Ovary (tissue), 7 donors: ENCODE measurements at regions not wholly inside any gene's neighbourhood (a gene's known extent, or its start where the extent isn't known, plus 50 kb on each side); places are given as distances from the start of the nearest gene placed in this dataset.
"Not testable (repeated sequence)": the region's sequence is repeated elsewhere in the genome, so short reads cannot be mapped to it uniquely, and the experiment has no call there.

Experiments used
- DNase-seq, 5 donors: peaks; one replicate each; pipeline ENCODE4 v3.0.0-alpha.2; 2019 to 2020
- H3K27ac ChIP-seq, 2 donors: fragments of 200-600 bp; one replicate each; pipeline versions ENCODE4 v1.5.1 to v1.8.0; 2019 to 2022
- H3K27me3 ChIP-seq: fragments of 200-600 bp; one replicate; pipeline ENCODE4 v1.8.0; 2022
- H3K36me3 ChIP-seq: fragments of 200-600 bp; sonication (generic); one replicate; pipeline ENCODE4 v1.5.1; 2019
- H3K4me1 ChIP-seq: one replicate; pipeline ENCODE4 v1.8.1; 2013; ENCODE audit warnings: mild to moderate bottlenecking, moderate library complexity; ENCODE audit not compliant: insufficient read depth
- H3K4me3 ChIP-seq: fragments of 200-600 bp; sonication (generic); one replicate; pipeline ENCODE4 v1.5.1; 2017
- H3K9me3 ChIP-seq, 2 donors: fragments of 200-600 bp in 1 of 2; sonication (generic) in 1 of 2; one replicate each; pipeline versions ENCODE4 v1.5.1 to v1.8.1; 2013 to 2019; ENCODE audit warnings: mild to moderate bottlenecking in 1 of 2, moderate library complexity in 1 of 2
- WGBS, 3 donors: extraction: QIAGEN DNeasy Blood & Tissue Kit in 1 of 3; methylation state at CpG; one replicate each; pipeline versions ENCODE4 v1.1.5 to v1.1.7; 2013 to 2017; 5-methylcytosine and 5-hydroxymethylcytosine counted together
- intact Hi-C, 4 donors: fragments of 100-400 bp; cut with DNase I; formaldehyde crosslinking; loops; one replicate each; pipeline versions ENCODE4 v1.11.0 to v1.15.1; 2022 to 2023
- donor health status: DM: no; HTN: no; CAD: no; lungs with moderate emphysema.
- donor health status: DM: no; HTN: no; CAD: no.
- donor health status: Bipolar disorder and iron deficiency.
- donor health status: DM: no; HTN: no; CAD: no.
- donor health status: DM: yes; HTN: yes; CAD: no.

GRCh38 chr14:19180297-19180696, 213.1 kb downstream of the POTEM start:
- 67 to 81% (median 76%) methylated on average over 2 of the region's 2 CpGs for WGBS, 3 donors
- H3K27ac ChIP-seq, H3K36me3 ChIP-seq, intact Hi-C loops, DNase-seq, H3K9me3 ChIP-seq, H3K4me3 ChIP-seq, H3K27me3 ChIP-seq, H3K4me1 ChIP-seq: not testable (repeated sequence)

DNA sequence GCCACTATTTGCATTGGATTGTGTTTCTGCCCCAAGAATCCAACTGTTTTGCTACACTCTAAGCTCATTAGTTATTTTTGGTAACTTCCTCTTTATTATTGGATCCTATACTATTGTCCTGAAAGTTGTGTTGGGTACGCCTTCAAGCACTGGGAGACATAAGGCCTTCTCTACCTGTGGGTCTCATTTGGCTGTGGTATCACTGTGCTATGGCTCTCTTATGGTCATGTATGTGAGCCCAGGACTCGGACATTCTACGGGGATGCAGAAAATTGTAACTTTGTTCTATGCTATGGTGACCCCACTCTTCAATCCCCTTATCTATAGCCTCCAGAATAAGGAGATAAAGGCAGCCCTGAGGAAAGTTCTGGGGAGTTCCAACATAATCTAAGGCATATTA, 213.6 kb downstream of the POTEM start:
- 33 to 46% (median 42%) methylated on average over 3 of the region's 3 CpGs for WGBS, 3 donors
- H3K4me3 ChIP-seq, DNase-seq, H3K27me3 ChIP-seq, intact Hi-C loops, H3K27ac ChIP-seq, H3K36me3 ChIP-seq, H3K9me3 ChIP-seq, H3K4me1 ChIP-seq: not testable (repeated sequence)

- intact Hi-C loops, H3K4me1 ChIP-seq, H3K36me3 ChIP-seq, H3K27me3 ChIP-seq, H3K9me3 ChIP-seq, H3K27ac ChIP-seq, DNase-seq, H3K4me3 ChIP-seq: not testable (repeated sequence)
- 69 to 77% (median 75%) methylated on average over 3 of the region's 4 CpGs for WGBS, 3 donors
Observed at GRCh38 chr14:19195146-19195545, 227.9 kb downstream of the POTEM start.

DNA sequence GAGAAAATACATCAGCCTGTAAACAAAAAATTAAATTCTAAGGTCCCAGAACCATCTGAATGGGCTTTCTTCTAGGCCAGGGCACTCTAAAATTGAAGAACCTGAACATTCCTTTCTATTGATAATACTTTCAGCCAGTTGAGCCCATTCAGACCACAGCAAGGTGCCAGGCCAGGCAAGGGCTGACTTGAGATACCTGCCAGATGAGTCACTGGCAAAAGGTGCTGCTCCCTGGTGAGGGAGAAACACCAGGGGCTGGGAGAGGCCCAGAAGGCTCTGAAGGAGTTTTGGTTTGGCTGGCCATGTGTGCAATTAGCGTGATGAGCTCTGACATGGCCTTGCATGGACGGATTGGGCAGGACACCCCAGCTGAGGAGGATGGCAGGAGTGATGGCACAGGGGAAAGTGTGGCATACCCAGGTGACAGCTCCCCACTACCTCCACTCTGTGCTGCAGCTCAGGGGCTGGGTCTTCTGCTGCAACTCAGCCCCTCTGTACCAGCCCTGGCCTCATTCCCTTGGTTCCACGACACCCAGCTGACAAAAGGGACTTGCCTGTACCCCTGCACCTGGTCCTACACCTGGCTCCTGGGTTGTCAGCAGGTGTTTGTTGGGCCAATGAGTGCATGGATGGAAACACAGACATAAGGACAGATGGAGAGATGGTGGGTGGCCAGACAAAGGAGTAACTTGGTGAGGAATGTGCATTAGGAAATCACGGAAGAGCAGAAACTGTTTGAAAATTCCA, 230.4 kb downstream of the POTEM start:
- H3K36me3 ChIP-seq, H3K9me3 ChIP-seq, H3K4me3 ChIP-seq, H3K27ac ChIP-seq, DNase-seq, H3K27me3 ChIP-seq, intact Hi-C loops, H3K4me1 ChIP-seq: not testable (repeated sequence)
- WGBS, 3 donors: 58 to 70% (median 66%) methylated on average over 3 to 4 of the region's 4 CpGs

DNA sequence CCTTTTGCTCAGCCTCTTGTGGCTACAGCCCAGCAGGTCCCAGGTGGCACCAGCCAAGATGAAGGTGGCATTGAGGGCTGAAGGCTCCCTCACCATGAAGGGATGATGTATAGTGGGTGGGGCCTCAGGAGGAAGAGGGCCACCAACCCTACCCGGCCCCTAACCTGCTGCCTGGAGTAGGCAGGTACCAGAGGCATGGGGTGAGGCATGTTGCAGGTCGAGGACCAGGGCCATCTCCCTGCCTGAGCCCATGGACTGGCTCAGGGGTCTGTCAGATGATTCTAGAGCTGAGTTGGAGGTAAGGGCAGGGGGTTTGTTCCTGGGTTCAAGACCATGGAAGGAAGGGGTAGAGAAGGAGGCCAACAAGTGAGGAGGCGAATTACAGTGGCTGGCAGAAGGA, 231.1 kb downstream of the POTEM start:
- H3K4me1 ChIP-seq, H3K9me3 ChIP-seq, DNase-seq, H3K36me3 ChIP-seq, H3K27ac ChIP-seq, H3K4me3 ChIP-seq, intact Hi-C loops, H3K27me3 ChIP-seq: not testable (repeated sequence)
- WGBS, 3 donors: 16 to 35% (median 28%) methylated on average over 3 of the region's 3 CpGs

DNA sequence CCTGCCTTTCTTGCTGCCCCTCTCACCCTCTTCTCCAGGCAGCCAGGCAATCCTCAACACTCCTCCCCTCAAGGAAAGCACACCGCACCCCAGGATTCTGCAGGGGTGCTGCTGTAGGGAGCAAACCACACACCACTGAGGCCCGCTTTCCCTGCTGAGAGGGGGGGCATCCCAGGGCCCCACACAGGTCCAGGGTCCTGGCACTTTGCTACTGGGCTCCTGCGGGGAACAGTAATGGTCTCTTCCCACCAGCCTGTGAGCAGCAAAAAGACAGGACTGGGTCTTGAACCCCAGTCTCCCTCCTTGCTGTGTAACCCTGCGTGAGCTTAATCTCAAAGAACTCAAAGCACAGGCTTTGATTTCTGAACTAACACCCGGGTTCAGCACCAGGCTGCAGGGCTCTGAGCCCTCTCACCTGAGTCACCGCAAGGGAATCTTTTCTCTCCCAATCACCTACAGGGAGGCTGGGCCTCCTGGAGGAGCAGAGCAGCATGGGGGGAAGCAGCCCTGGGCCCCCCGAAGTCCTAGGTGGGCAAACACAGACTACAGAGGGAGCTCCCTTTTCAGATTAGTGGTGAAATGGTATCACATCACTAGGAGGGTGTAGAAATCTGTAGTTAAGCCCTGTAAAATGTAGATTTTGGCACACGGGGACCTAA, 232.6 kb downstream of the POTEG start:
- H3K27ac ChIP-seq, H3K27me3 ChIP-seq, H3K4me3 ChIP-seq, H3K36me3 ChIP-seq, DNase-seq, intact Hi-C loops, H3K9me3 ChIP-seq, H3K4me1 ChIP-seq: not testable (repeated sequence)
- WGBS, 3 donors: 79 to 84% (median 83%) methylated on average over 7 to 8 of the region's 8 CpGs

GRCh38 chr14:19202053-19202442, 232.1 kb downstream of the POTEG start:
- H3K4me3 ChIP-seq, H3K4me1 ChIP-seq, H3K36me3 ChIP-seq, H3K27ac ChIP-seq, intact Hi-C loops, H3K27me3 ChIP-seq, H3K9me3 ChIP-seq, DNase-seq: not testable (repeated sequence)
- 79 to 86% (median 80%) methylated on average over 6 to 7 of the region's 7 CpGs for WGBS, 3 donors

- 53 to 63% (median 54%) methylated on average over 2 to 5 of the region's 5 CpGs for WGBS, 3 donors
- DNase-seq, H3K36me3 ChIP-seq, H3K27me3 ChIP-seq, H3K4me3 ChIP-seq, H3K27ac ChIP-seq, H3K4me1 ChIP-seq, intact Hi-C loops, H3K9me3 ChIP-seq: not testable (repeated sequence)
Observed at GRCh38 chr14:19203250-19203972, 230.7 kb downstream of the POTEG start.

DNA sequence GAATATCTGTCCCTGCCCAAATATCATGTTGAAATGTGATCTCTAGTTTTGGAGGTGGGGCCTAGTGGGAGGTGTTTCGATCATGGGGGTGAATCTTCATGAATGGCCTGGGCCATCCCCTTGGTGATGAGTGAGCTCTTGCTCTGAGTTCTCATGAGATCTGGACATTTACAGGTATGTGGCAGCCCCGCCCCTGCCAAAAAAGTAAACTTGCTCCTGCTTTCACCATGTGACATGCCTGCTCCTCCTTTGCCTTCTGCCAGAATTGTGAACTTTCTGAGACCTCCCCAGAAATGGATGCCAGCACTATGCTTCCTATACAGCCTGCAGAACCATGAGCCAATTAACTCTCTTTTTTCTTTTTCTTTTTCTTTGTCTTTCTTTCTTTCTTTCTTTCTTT, 229.3 kb downstream of the POTEG start:
- DNase-seq, intact Hi-C loops, H3K4me1 ChIP-seq, H3K36me3 ChIP-seq, H3K27me3 ChIP-seq, H3K27ac ChIP-seq, H3K9me3 ChIP-seq, H3K4me3 ChIP-seq: not testable (repeated sequence)
- WGBS, 3 donors: 38 to 53% (median 42%) methylated on average over 2 of the region's 2 CpGs

- WGBS, 3 donors: 79 to 91% (median 86%) methylated on average over 3 to 7 of the region's 9 CpGs
- H3K36me3 ChIP-seq, H3K4me3 ChIP-seq, DNase-seq, H3K27me3 ChIP-seq, intact Hi-C loops, H3K27ac ChIP-seq, H3K9me3 ChIP-seq, H3K4me1 ChIP-seq: not testable (repeated sequence)
Observed at GRCh38 chr14:19216480-19216879, 217.7 kb downstream of the POTEG start.

DNA sequence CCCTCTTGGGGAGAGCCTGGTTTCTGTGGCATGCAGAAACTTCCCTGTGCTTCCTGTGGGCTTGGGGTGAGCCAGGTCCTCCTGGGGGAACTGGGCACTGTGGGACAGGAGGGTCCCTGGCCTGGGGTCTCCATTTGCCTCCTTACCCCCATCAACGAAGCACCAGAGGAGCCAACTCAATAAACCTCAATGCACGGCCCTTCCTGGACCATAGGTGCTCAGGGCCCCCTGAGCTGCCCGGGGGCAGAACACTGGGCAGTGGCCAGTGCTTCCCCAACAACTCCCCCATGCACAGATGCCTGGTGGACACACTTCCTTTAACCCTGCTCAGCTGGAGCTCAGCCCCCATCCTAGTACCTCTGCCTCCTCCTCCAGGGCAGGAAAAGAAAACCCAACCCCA, 214.7 kb downstream of the POTEG start:
- intact Hi-C loops: not testable (repeated sequence)
- WGBS, 3 donors: 73 to 79% (median 75%) methylated on average over 2 to 3 of the region's 3 CpGs

GRCh38 chr14:19231421-19231820, 202.7 kb downstream of the POTEG start:
- WGBS, 3 donors: 81 to 91% methylated on average over 4 to 5 of the region's 7 CpGs; no CpG with 5 or more reads in 1 of the 3 donors
- H3K27ac ChIP-seq, H3K27me3 ChIP-seq, DNase-seq, H3K4me3 ChIP-seq, intact Hi-C loops, H3K36me3 ChIP-seq, H3K4me1 ChIP-seq, H3K9me3 ChIP-seq: not testable (repeated sequence)

More for the DNA sequence above, 214.7 kb downstream of the POTEG start:
- not testable (repeated sequence) for H3K4me3 ChIP-seq, H3K4me1 ChIP-seq, DNase-seq, H3K27me3 ChIP-seq, H3K9me3 ChIP-seq, H3K27ac ChIP-seq, H3K36me3 ChIP-seq
